B cell (primary cell): ENCODE measurements at regions not wholly inside any gene's neighbourhood (a gene's known extent, or its start where the extent isn't known, plus 50 kb on each side); places are given as distances from the start of the nearest gene placed in this dataset.

Experiments used
- ATAC-seq: fragments of 200-7000 bp; cut with Tn5 transposase; one replicate; pipeline ENCODE4 v1.10.0; 2021; ENCODE audit warnings: low read depth, mild to moderate bottlenecking, moderate number of reproducible peaks, moderate library complexity
- CTCF ChIA-PET: fragments of 350-600 bp; sonication (Branson Sonifier 250); formaldehyde crosslinking; loops from one replicate; lab custom pipeline; 2021; ENCODE audit warnings: antibody characterized with exemption, inconsistent platforms; lab: Charles Lee
- POLR2A ChIA-PET: fragments of 350-600 bp; sonication (Branson Sonifier 250); formaldehyde crosslinking; loops from one replicate; lab custom pipeline; 2021; ENCODE audit warnings: antibody characterized with exemption; lab: Charles Lee
- DNase-seq: peaks from one replicate; pipeline ENCODE4 v3.0.0; 2013
- H2AFZ ChIP-seq: 2 replicates; pipeline ENCODE4 v1.6.1; 2012; ENCODE audit warnings: mild to moderate bottlenecking, low read depth, low read length; ENCODE audit not compliant: insufficient read depth, poor library complexity, severe bottlenecking
- H3K27ac ChIP-seq, 2 donors: 1 replicate in 1 of 2; 2 replicates in 1 of 2; pipeline ENCODE4 v1.5.1; 2012 to 2013; ENCODE audit warnings: low read length in 2 of 2, mild to moderate bottlenecking in 2 of 2, moderate library complexity in 1 of 2
- H3K27me3 ChIP-seq, 4 experiments: fragments of 200-600 bp in 1 of 4; sonication (generic) in 1 of 4; replicated peaks in 1 of 4; 1 replicate in 2 of 4; 2 replicates in 2 of 4; pipeline versions ENCODE4 v1.6.1 to v1.7.0; 2013 to 2016; ENCODE audit warnings: low read length in 3 of 4, mild to moderate bottlenecking in 2 of 4, mixed read lengths in 1 of 4, moderate library complexity in 1 of 4; ENCODE audit not compliant: insufficient read depth in 4 of 4, control insufficient read depth in 3 of 4; ENCODE audit errors: control extremely low read depth in 1 of 4
- H3K36me3 ChIP-seq, 2 experiments: replicated peaks in 1 of 2; 1 replicate in 1 of 2; 2 replicates in 1 of 2; pipeline versions ENCODE4 v1.6.1 to v1.7.1; 2013; ENCODE audit warnings: low read length in 1 of 2; ENCODE audit not compliant: insufficient read depth in 2 of 2, control insufficient read depth in 1 of 2; ENCODE audit errors: control extremely low read depth in 1 of 2, extremely low read depth in 1 of 2
- H3K4me1 ChIP-seq, 2 donors: fragments of 200-600 bp in 1 of 2; sonication (generic) in 1 of 2; 1 replicate in 1 of 2; 2 replicates in 1 of 2; pipeline versions ENCODE4 v1.5.1 to v1.6.1; 2013 to 2017; ENCODE audit warnings: low read length in 2 of 2; ENCODE audit not compliant: control insufficient read depth in 2 of 2, insufficient read depth in 2 of 2
- H3K4me2 ChIP-seq: replicated peaks from 2 replicates; pipeline ENCODE3; 2012; ENCODE audit warnings: mild to moderate bottlenecking, low read depth, low read length; ENCODE audit not compliant: poor library complexity, severe bottlenecking
- H3K4me3 ChIP-seq, 5 experiments: fragments of 200-600 bp in 1 of 5; sonication (generic) in 1 of 5; 1 replicate in 3 of 5; 2 replicates in 2 of 5; pipeline versions ENCODE4 v1.5.1 to v1.7.0; 2011 to 2016; ENCODE audit warnings: low read length in 4 of 5, mild to moderate bottlenecking in 4 of 5, low read depth in 2 of 5, control low read depth in 1 of 5, moderate library complexity in 1 of 5; ENCODE audit not compliant: insufficient read depth in 1 of 5; ENCODE audit errors: control extremely low read depth in 1 of 5, extremely low read depth in 1 of 5
- H3K79me2 ChIP-seq: fragments of 200-600 bp; sonication (generic); one replicate; pipeline ENCODE4 v1.6.0; 2016; ENCODE audit warnings: low read length; ENCODE audit not compliant: control insufficient read depth, insufficient read depth
- H3K9ac ChIP-seq: fragments of 200-600 bp; sonication (generic); 2 replicates; pipeline ENCODE4 v1.6.1; 2017; ENCODE audit warnings: mild to moderate bottlenecking, low read length, moderate library complexity
- H3K9me3 ChIP-seq, 3 donors: one replicate each; pipeline versions ENCODE4 v1.6.1 to v1.7.1; 2013; ENCODE audit warnings: low read length in 2 of 3; ENCODE audit not compliant: control insufficient read depth in 2 of 3, insufficient read depth in 1 of 3; ENCODE audit errors: control extremely low read depth in 1 of 3
- H4K20me1 ChIP-seq: 2 replicates; pipeline ENCODE4 v1.6.0; 2012; ENCODE audit warnings: mild to moderate bottlenecking, low read length; ENCODE audit not compliant: insufficient read depth, control insufficient read depth, poor library complexity, severe bottlenecking
- H3K27ac Mint-ChIP-seq: one replicate; pipeline ENCODE4 v1.8.0; 2021; ENCODE audit warnings: mixed read lengths
- H3K27me3 Mint-ChIP-seq: one replicate; pipeline ENCODE4 v1.8.0; 2021; ENCODE audit warnings: mixed read lengths
- H3K4me1 Mint-ChIP-seq: one replicate; pipeline ENCODE4 v1.8.0; 2021; ENCODE audit warnings: mixed read lengths
- H3K4me3 Mint-ChIP-seq: one replicate; pipeline ENCODE4 v1.8.0; 2021; ENCODE audit warnings: mixed read lengths
- H3K9me3 Mint-ChIP-seq: one replicate; pipeline ENCODE4 v1.8.0; 2022; ENCODE audit warnings: mixed read lengths; ENCODE audit not compliant: insufficient read depth
- CTCF ChIP-seq: fragments of 200-600 bp; IDR thresholded peaks from one replicate; pipeline ENCODE4 v1.8.0; 2022; ENCODE audit warnings: antibody characterized with exemption, mild to moderate bottlenecking
- EZH2 ChIP-seq: IDR thresholded peaks from 2 replicates; pipeline ENCODE4 v1.6.1; 2012; ENCODE audit warnings: borderline replicate concordance, low read depth, mild to moderate bottlenecking, moderate library complexity, low read length; ENCODE audit not compliant: insufficient read depth, poor library complexity, severe bottlenecking
- WGBS: methylation state at CpG from one replicate; pipeline ENCODE4 v1.1.5; 2013; ENCODE audit warnings: missing lambda C conversion rate; ENCODE audit not compliant: insufficient coverage; 5-methylcytosine and 5-hydroxymethylcytosine counted together
- intact Hi-C: fragments of 100-400 bp; cut with micrococcal nuclease; formaldehyde crosslinking; loops from one replicate; pipeline ENCODE4 v1.10.0; 2022

DNA sequence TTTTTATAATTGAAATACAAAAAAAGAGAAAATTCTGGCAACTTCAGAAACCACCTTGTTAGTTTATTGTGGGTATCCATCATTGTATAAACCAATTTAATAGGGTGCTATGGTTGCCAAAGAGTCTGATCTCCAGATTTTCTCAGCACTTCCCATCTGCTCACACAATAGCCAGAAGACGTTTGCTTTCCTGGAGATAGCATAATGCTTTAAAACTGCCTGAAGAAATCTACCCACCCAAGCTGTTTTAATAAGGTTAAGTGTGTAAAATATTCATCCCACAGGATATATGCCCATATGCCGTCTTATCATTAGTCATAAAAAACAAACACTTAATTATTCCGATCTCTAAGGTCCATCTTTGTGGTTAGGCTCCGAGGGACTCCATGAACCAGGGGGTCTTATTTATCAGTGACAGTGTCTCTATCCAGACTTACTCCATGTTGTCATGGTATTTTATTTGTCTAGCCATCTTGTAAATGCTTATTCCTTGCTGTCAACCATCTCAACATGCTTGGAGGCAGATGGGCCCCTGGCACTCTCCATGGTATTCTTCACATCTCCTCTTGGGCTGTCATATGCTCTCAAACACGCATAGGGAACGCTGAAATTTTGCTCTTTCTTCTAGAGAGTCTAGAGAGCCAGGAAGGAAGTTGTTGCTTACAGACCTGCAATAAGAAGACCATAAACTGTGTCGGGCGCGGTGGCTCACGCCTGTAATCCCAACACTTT is 58.5 kb downstream of the MAP10 start:
- Histone ChIP-seq H3K9me3 (no peaks in the 10 kb centered on the region), H2AFZ (no peak overlapping the region), H3K36me3 (no peaks in the 10 kb centered on the region), H3K4me2 (no peak overlapping the region), H3K27me3 (no peaks in the 10 kb centered on the region), H3K27ac (no peak overlapping the region), H4K20me1 (no peaks in the 10 kb centered on the region), H3K79me2 (no peaks in the 10 kb centered on the region), H3K4me1 (no peaks in the 10 kb centered on the region), H3K4me3 (no peak overlapping the region), H3K9ac (no peak overlapping the region)
- TF ChIP-seq CTCF (no peak), EZH2 (no peak)
- POLR2A ChIA-PET = no interaction called here
- ATAC-seq = no peak
- no peak overlapping the region for H3K4me3 Mint-ChIP-seq
- 87% methylated on average over 6 of the region's 10 CpGs for WGBS
- no peaks in the 10 kb centered on the region for H3K9me3 Mint-ChIP-seq
- CTCF ChIA-PET = interaction anchor here (0.5 to 1.1 kb wide), 2 partner anchors 16 to 338 kb away, joined by 3 read pairs; no protein-coding TSS in a partner anchor
- no peak for DNase-seq
- intact Hi-C loops = no loop called here
- H3K27ac Mint-ChIP-seq = no peak overlapping the region
- no peaks in the 10 kb centered on the region for H3K4me1 Mint-ChIP-seq
- peaks cover 10% of the 10 kb centered on the region for H3K27me3 Mint-ChIP-seq

DNA sequence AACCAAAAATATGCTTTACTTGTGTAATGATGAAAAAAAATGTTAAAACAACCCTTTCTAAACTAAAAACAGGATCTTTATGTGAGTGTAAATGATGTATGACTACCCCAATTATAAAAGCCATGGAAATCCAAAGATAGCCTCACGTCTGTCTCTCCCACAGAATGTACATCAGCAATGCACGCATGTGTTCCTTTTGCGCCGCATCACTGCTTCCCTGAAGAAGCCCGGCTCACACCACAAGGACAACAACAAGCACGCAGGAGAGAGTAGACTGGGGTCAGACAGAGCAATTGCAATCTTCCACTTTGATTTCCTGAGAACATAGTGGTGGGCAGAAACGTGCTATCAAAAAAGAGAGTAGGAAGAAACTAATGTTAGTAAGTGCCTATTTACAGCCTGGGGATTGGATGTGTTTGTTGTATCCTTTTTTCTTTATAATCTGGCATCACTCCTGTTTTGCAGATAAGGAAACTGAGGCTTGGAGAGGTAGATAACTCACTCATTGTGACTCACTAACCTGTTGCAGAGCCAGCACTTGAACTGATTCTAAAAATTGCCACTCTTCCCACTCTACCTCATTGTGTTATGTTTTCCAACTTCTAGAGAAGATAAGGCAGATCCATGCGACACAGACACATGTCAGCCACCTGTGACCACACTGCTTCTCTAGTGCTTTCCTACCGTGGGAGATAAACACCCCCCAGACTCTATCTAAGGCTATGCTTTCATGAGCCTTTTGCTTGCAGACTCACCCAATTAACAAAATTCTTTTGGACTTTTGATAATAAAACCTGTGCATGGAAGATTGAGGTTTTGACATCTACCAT is 60.1 kb downstream of the MAP10 start:
- intact Hi-C loops = no loop called here
- ChIA-PET CTCF (no interaction called here), POLR2A (no interaction called here)
- H3K27ac Mint-ChIP-seq = no peak overlapping the region
- Histone ChIP-seq H4K20me1 (no peaks in the 10 kb centered on the region), H3K4me1 (no peaks in the 10 kb centered on the region), H3K27ac (no peak overlapping the region), H3K36me3 (no peaks in the 10 kb centered on the region), H3K4me3 (no peak overlapping the region), H3K79me2 (no peaks in the 10 kb centered on the region), H3K27me3 (no peaks in the 10 kb centered on the region), H3K4me2 (no peak overlapping the region), H2AFZ (no peak overlapping the region), H3K9me3 (no peaks in the 10 kb centered on the region), H3K9ac (no peak overlapping the region)
- ATAC-seq = no peak
- peaks cover 6% of the 10 kb centered on the region for H3K27me3 Mint-ChIP-seq
- DNase-seq = no peak
- no peaks in the 10 kb centered on the region for H3K4me1 Mint-ChIP-seq
- H3K4me3 Mint-ChIP-seq = no peak overlapping the region
- no peaks in the 10 kb centered on the region for H3K9me3 Mint-ChIP-seq
- TF ChIP-seq CTCF (no peak), EZH2 (no peak)
- 89% methylated on average over 1 of the region's 9 CpGs for WGBS
